ENCODE measurements at regions not wholly inside any gene's neighbourhood (a gene's known extent, or its start where the extent isn't known, plus 50 kb on each side); places are given as distances from the start of the nearest gene placed in this dataset.
A peak's percentile ranks its signal among the peaks of the same experiment; 100 is the strongest.

GRCh38 chr13:78420814-78421213 lies 182.5 kb downstream of the POU4F1 start:
- DNase-seq: no peak

GRCh38 chr13:78413887-78414553 lies 189.3 kb downstream of the POU4F1 start:
- no peak for DNase-seq

GRCh38 chr13:78410847-78411246 lies 192.5 kb downstream of the POU4F1 start:
- no peak for DNase-seq

- DNase-seq: no peak
These were observed 193.2 kb downstream of the POU4F1 start for GRCh38 chr13:78410164-78410563.

- DNase-seq: no peak
These were observed 194.2 kb downstream of the POU4F1 start for GRCh38 chr13:78409172-78409571.

- no peak for DNase-seq
These were observed 198.4 kb downstream of the POU4F1 start for GRCh38 chr13:78404846-78405360.

GRCh38 chr13:78402708-78403400 lies 200.5 kb downstream of the POU4F1 start:
- no peak for DNase-seq

GRCh38 chr13:78401873-78402707 lies 201.3 kb downstream of the POU4F1 start:
- DNase-seq: no peak

GRCh38 chr13:78398743-78399410 lies 204.5 kb downstream of the POU4F1 start:
- DNase-seq: no peak

GRCh38 chr13:78393286-78394142 lies 209.8 kb downstream of the POU4F1 start:
- DNase-seq: no peak

GRCh38 chr13:78383899-78384298 lies 219.5 kb downstream of the POU4F1 start:
- DNase-seq: no peak

- DNase-seq: no peak
These were observed 220.3 kb downstream of the POU4F1 start for GRCh38 chr13:78383071-78383484.

GRCh38 chr13:78382491-78382890 lies 220.9 kb downstream of the POU4F1 start:
- no peak for DNase-seq

GRCh38 chr13:78376822-78377221 lies 226.5 kb downstream of the POU4F1 start:
- no peak for DNase-seq

GRCh38 chr13:78376033-78376432 lies 227.3 kb downstream of the POU4F1 start:
- DNase-seq: no peak

- no peak for DNase-seq
These were observed 230.8 kb downstream of the POU4F1 start for GRCh38 chr13:78372581-78372980.

- DNase-seq: no peak
These were observed 233.1 kb downstream of the POU4F1 start for GRCh38 chr13:78370231-78370630.

- DNase-seq: no peak
These were observed 238.6 kb downstream of the POU4F1 start for GRCh38 chr13:78364711-78365110.

- DNase-seq: no peak
These were observed 262.3 kb downstream of the POU4F1 start for GRCh38 chr13:78341032-78341431.

- DNase-seq: no peak
These were observed 263.4 kb downstream of the POU4F1 start for GRCh38 chr13:78339927-78340326.

GRCh38 chr13:78334059-78334458 lies 269.3 kb downstream of the POU4F1 start:
- no peak for DNase-seq

GRCh38 chr13:78326633-78327032 lies 276.7 kb downstream of the POU4F1 start:
- DNase-seq: peak in 1 of 2 experiments; percentile 2
